ENCODE measurements at regions not wholly inside any gene's neighbourhood (a gene's known extent, or its start where the extent isn't known, plus 50 kb on each side); places are given as distances from the start of the nearest gene placed in this dataset.

GRCh38 chr2:234751275-234751973 is 200.4 kb upstream of the SH3BP4 start:
- no peak overlapping the region for H3K4me3 ChIP-seq (ENCODE audit: low read depth, low read length, poor library complexity, severe bottlenecking)
- no peaks in the 10 kb centered on the region for H3K27me3 ChIP-seq (ENCODE audit: insufficient read depth, low read length)
- no peaks in the 10 kb centered on the region for H3K4me1 ChIP-seq (ENCODE audit: insufficient read depth, low read length, severe bottlenecking)
- H3K9me2 ChIP-seq (ENCODE audit: low read depth, low read length): no peaks in the 10 kb centered on the region
- no peaks in the 10 kb centered on the region for H3K9me3 ChIP-seq (ENCODE audit: low read length)
- H2AFZ ChIP-seq (ENCODE audit: low read length): no peak overlapping the region
- H3K4me2 ChIP-seq (ENCODE audit: low read length): no peak overlapping the region
- H4K20me1 ChIP-seq (ENCODE audit: insufficient read depth, low read length): no peaks in the 10 kb centered on the region
- H3K36me3 ChIP-seq (ENCODE audit: insufficient read depth, low read length): no peaks in the 10 kb centered on the region
- TF ChIP-seq CTCF (IDR thresholded peaks at IDR 0.05; ENCODE audit: low read length) (no peak), EZH2 (IDR thresholded peaks at IDR 0.05; ENCODE audit: borderline replicate concordance, low read length) (no peak)
- H3K27ac ChIP-seq (ENCODE audit: low read depth, low read length, poor library complexity, severe bottlenecking): no peak overlapping the region
- H3F3A ChIP-seq (ENCODE audit: insufficient read depth, low read length): no peaks in the 10 kb centered on the region
- no peaks in the 10 kb centered on the region for H3K79me2 ChIP-seq (ENCODE audit: insufficient read depth, low read length)
- H3K9ac ChIP-seq (ENCODE audit: low read length): no peak overlapping the region

GRCh38 chr2:234747833-234748559 is 203.8 kb upstream of the SH3BP4 start:
- H3K9ac ChIP-seq (ENCODE audit: low read length): no peak overlapping the region
- H4K20me1 ChIP-seq (ENCODE audit: insufficient read depth, low read length): no peaks in the 10 kb centered on the region
- H3K4me3 ChIP-seq (ENCODE audit: low read depth, low read length, poor library complexity, severe bottlenecking): no peak overlapping the region
- no peaks in the 10 kb centered on the region for H3K4me1 ChIP-seq (ENCODE audit: insufficient read depth, low read length, severe bottlenecking)
- no peaks in the 10 kb centered on the region for H3K79me2 ChIP-seq (ENCODE audit: insufficient read depth, low read length)
- H3K36me3 ChIP-seq (ENCODE audit: insufficient read depth, low read length): no peaks in the 10 kb centered on the region
- H3F3A ChIP-seq (ENCODE audit: insufficient read depth, low read length): no peaks in the 10 kb centered on the region
- H3K4me2 ChIP-seq (ENCODE audit: low read length): no peak overlapping the region
- TF ChIP-seq CTCF (IDR thresholded peaks at IDR 0.05; ENCODE audit: low read length) (no peak), EZH2 (IDR thresholded peaks at IDR 0.05; ENCODE audit: borderline replicate concordance, low read length) (no peak)
- no peak overlapping the region for H3K27ac ChIP-seq (ENCODE audit: low read depth, low read length, poor library complexity, severe bottlenecking)
- H2AFZ ChIP-seq (ENCODE audit: low read length): no peak overlapping the region
- no peaks in the 10 kb centered on the region for H3K27me3 ChIP-seq (ENCODE audit: insufficient read depth, low read length)
- H3K9me3 ChIP-seq (ENCODE audit: low read length): no peaks in the 10 kb centered on the region
- no peaks in the 10 kb centered on the region for H3K9me2 ChIP-seq (ENCODE audit: low read depth, low read length)

- TF ChIP-seq EZH2 (IDR thresholded peaks at IDR 0.05; ENCODE audit: borderline replicate concordance, low read length) (no peak), CTCF (IDR thresholded peaks at IDR 0.05; ENCODE audit: low read length) (no peak)
- Histone ChIP-seq H3K4me1 (ENCODE audit: insufficient read depth, low read length, severe bottlenecking) (no peaks in the 10 kb centered on the region), H3K27ac (ENCODE audit: low read depth, low read length, poor library complexity, severe bottlenecking) (no peak overlapping the region), H3K79me2 (ENCODE audit: insufficient read depth, low read length) (no peaks in the 10 kb centered on the region), H3K4me2 (ENCODE audit: low read length) (no peak overlapping the region), H2AFZ (ENCODE audit: low read length) (no peak overlapping the region), H3K27me3 (ENCODE audit: insufficient read depth, low read length) (no peaks in the 10 kb centered on the region), H3K9ac (ENCODE audit: low read length) (no peak overlapping the region), H4K20me1 (ENCODE audit: insufficient read depth, low read length) (no peaks in the 10 kb centered on the region), H3K9me2 (ENCODE audit: low read depth, low read length) (no peaks in the 10 kb centered on the region), H3F3A (ENCODE audit: insufficient read depth, low read length) (no peaks in the 10 kb centered on the region), H3K9me3 (ENCODE audit: low read length) (no peaks in the 10 kb centered on the region), H3K4me3 (ENCODE audit: low read depth, low read length, poor library complexity, severe bottlenecking) (no peak overlapping the region), H3K36me3 (ENCODE audit: insufficient read depth, low read length) (no peaks in the 10 kb centered on the region)
Observed at GRCh38 chr2:234747032-234747431, 204.8 kb upstream of the SH3BP4 start.

Measured in OCI-LY1 (cell line).